Liver (tissue), 8 donors: ENCODE measurements at regions not wholly inside any gene's neighbourhood (a gene's known extent, or its start where the extent isn't known, plus 50 kb on each side); places are given as distances from the start of the nearest gene placed in this dataset.

Source experiments
- DNase-seq: peaks from one replicate; pipeline ENCODE4 v3.0.0-alpha.2; 2017; ENCODE audit warnings: low spot score
- H3K27ac ChIP-seq, 2 donors: one replicate each; pipeline ENCODE4 v1.7.0; 2013; ENCODE audit warnings: inconsistent platforms in 2 of 2, low read length in 2 of 2, control low read depth in 1 of 2, low read depth in 1 of 2, mild to moderate bottlenecking in 1 of 2
- H3K27me3 ChIP-seq, 4 donors: one replicate each; pipeline versions ENCODE4 v1.6.1 to v1.7.0; 2013; ENCODE audit warnings: low read length in 3 of 4, inconsistent platforms in 1 of 4, mild to moderate bottlenecking in 1 of 4, moderate library complexity in 1 of 4; ENCODE audit not compliant: control insufficient read depth in 4 of 4, insufficient read depth in 4 of 4
- H3K36me3 ChIP-seq, 4 donors: one replicate each; pipeline versions ENCODE4 v1.6.1 to v1.7.0; 2013; ENCODE audit warnings: low read length in 3 of 4, mild to moderate bottlenecking in 3 of 4, low read depth in 1 of 4, moderate library complexity in 1 of 4; ENCODE audit not compliant: control insufficient read depth in 4 of 4, insufficient read depth in 3 of 4
- H3K4me1 ChIP-seq, 4 donors: one replicate each; pipeline versions ENCODE4 v1.6.1 to v1.7.0; 2013; ENCODE audit warnings: low read length in 3 of 4, mild to moderate bottlenecking in 3 of 4, moderate library complexity in 1 of 4; ENCODE audit not compliant: control insufficient read depth in 4 of 4, insufficient read depth in 4 of 4
- H3K4me3 ChIP-seq, 3 donors: one replicate each; pipeline versions ENCODE4 v1.6.1 to v1.7.0; 2013; ENCODE audit warnings: low read length in 3 of 3, control low read depth in 1 of 3, low read depth in 1 of 3, mild to moderate bottlenecking in 1 of 3
- H3K9ac ChIP-seq, 2 donors: one replicate each; pipeline ENCODE4 v1.7.0; 2013; ENCODE audit warnings: low read length in 2 of 2, mild to moderate bottlenecking in 2 of 2, moderate library complexity in 2 of 2, control low read depth in 1 of 2, low read depth in 1 of 2
- H3K9me3 ChIP-seq, 4 donors: one replicate each; pipeline versions ENCODE4 v1.6.1 to v1.7.0; 2013; ENCODE audit warnings: low read length in 3 of 4; ENCODE audit not compliant: control insufficient read depth in 4 of 4
- ATF3 ChIP-seq: IDR thresholded peaks from 2 replicates; pipeline ENCODE4 v1.6.1; 2016; ENCODE audit warnings: antibody characterized with exemption
- CTCF ChIP-seq: fragments of 150-350 bp; IDR thresholded peaks from 2 replicates; pipeline ENCODE4 v1.5.1; 2017; ENCODE audit warnings: improper control_type of control experiment, low read depth, low read length; ENCODE audit not compliant: missing input control
- EGR1 ChIP-seq, 2 donors: IDR thresholded peaks; 2 replicates each; pipeline ENCODE4 v1.6.1; 2016 to 2018; ENCODE audit warnings: antibody characterized with exemption in 2 of 2, low read depth in 2 of 2
- FOXA1 ChIP-seq: IDR thresholded peaks from 2 replicates; pipeline ENCODE4 v1.6.1; 2016; ENCODE audit warnings: antibody characterized with exemption
- FOXA2 ChIP-seq: IDR thresholded peaks from 2 replicates; pipeline ENCODE4 v1.6.1; 2016; ENCODE audit warnings: antibody characterized with exemption
- GABPA ChIP-seq, 2 donors: IDR thresholded peaks in 1 of 2; conservative IDR thresholded peaks in 1 of 2; 2 replicates each; pipeline ENCODE4 v1.6.1; 2016; ENCODE audit warnings: antibody characterized with exemption in 2 of 2, mild to moderate bottlenecking in 1 of 2, moderate library complexity in 1 of 2
- HNF4A ChIP-seq, 2 donors: conservative IDR thresholded peaks; 2 replicates each; pipeline ENCODE4 v1.6.1; 2016; ENCODE audit warnings: antibody characterized with exemption in 2 of 2, mild to moderate bottlenecking in 2 of 2
- HNF4G ChIP-seq: IDR thresholded peaks from 2 replicates; pipeline ENCODE4 v1.6.1; 2016; ENCODE audit warnings: antibody characterized with exemption
- JUND ChIP-seq, 2 donors: IDR thresholded peaks; 2 replicates each; pipeline ENCODE4 v1.6.1; 2016; ENCODE audit warnings: antibody characterized with exemption in 2 of 2
- MAX ChIP-seq: IDR thresholded peaks from 2 replicates; pipeline ENCODE4 v1.6.1; 2016; ENCODE audit warnings: antibody characterized with exemption
- NR2F2 ChIP-seq: IDR thresholded peaks from 2 replicates; pipeline ENCODE4 v1.6.1; 2016; ENCODE audit warnings: antibody characterized with exemption
- RAD21 ChIP-seq, 2 donors: IDR thresholded peaks; 2 replicates each; pipeline ENCODE4 v1.6.1; 2016; ENCODE audit warnings: antibody characterized with exemption in 2 of 2, mild to moderate bottlenecking in 2 of 2
- RXRA ChIP-seq, 2 donors: IDR thresholded peaks; 2 replicates each; pipeline ENCODE4 v1.6.1; 2017 to 2018; ENCODE audit warnings: antibody characterized with exemption in 2 of 2, mild to moderate bottlenecking in 1 of 2
- SP1 ChIP-seq: IDR thresholded peaks from 2 replicates; pipeline ENCODE4 v1.6.1; 2018; ENCODE audit warnings: antibody characterized with exemption, mild to moderate bottlenecking
- TAF1 ChIP-seq: conservative IDR thresholded peaks from 2 replicates; pipeline ENCODE4 v1.6.1; 2016; ENCODE audit warnings: antibody characterized with exemption, mild to moderate bottlenecking
- YY1 ChIP-seq: IDR thresholded peaks from 2 replicates; pipeline ENCODE4 v1.6.1; 2016; ENCODE audit warnings: antibody characterized with exemption, mild to moderate bottlenecking
- ZBTB33 ChIP-seq: IDR thresholded peaks from 2 replicates; pipeline ENCODE4 v1.6.1; 2016; ENCODE audit warnings: antibody characterized with exemption
- WGBS: extraction: QIAGEN DNeasy Blood & Tissue Kit; methylation state at CpG from one replicate; pipeline ENCODE4 v1.1.7; 2013; 5-methylcytosine and 5-hydroxymethylcytosine counted together
- donor health status: healthy.
- donor health status: healthy.
- donor health status: healthy.
- donor health status: healthy.
- donor health status: healthy.

GRCh38 chr9:7510199-7510598 lies 289.4 kb downstream of the DMAC1 start:
- DNase-seq = no peak
- H3K27ac ChIP-seq = no peak overlapping the region
- H3K9me3 ChIP-seq = no peaks in the 10 kb centered on the region
- peaks cover 0 to 8% (median 0%) of the 10 kb centered on the region in 4 donors for H3K27me3 ChIP-seq
- H3K4me3 ChIP-seq = no peak overlapping the region
- H3K4me1 ChIP-seq = no peaks in the 10 kb centered on the region
- 71% methylated on average over 7 of the region's 7 CpGs for WGBS
- H3K9ac ChIP-seq = no peak overlapping the region
- no peaks in the 10 kb centered on the region for H3K36me3 ChIP-seq
- TF ChIP-seq HNF4G (no peak), NR2F2 (no peak), FOXA2 (no peak), FOXA1 (no peak), RXRA (IDR thresholded peaks at IDR 0.05) (no peak), ZBTB33 (no peak), RAD21 (IDR thresholded peaks at IDR 0.05) (no peak), SP1 (no peak)

- Histone ChIP-seq H3K4me1 (no peaks in the 10 kb centered on the region), H3K4me3 (no peak overlapping the region), H3K27ac (no peak overlapping the region), H3K9me3 (no peaks in the 10 kb centered on the region), H3K27me3 (peaks cover 0 to 8% (median 0%) of the 10 kb centered on the region in 4 donors), H3K9ac (no peak overlapping the region), H3K36me3 (no peaks in the 10 kb centered on the region)
- 74% methylated on average over 7 of the region's 7 CpGs for WGBS
- DNase-seq = no peak
- no peak for TF ChIP-seq NR2F2
- TF ChIP-seq HNF4A (conservative IDR thresholded peaks at IDR 0.05) = no peak
- no peak for TF ChIP-seq RAD21 (IDR thresholded peaks at IDR 0.05)
- no peak for TF ChIP-seq HNF4G
- no peak for TF ChIP-seq CTCF
- TF ChIP-seq FOXA1 = no peak
- no peak for TF ChIP-seq GABPA (IDR thresholded peaks at IDR 0.05 in 1 of 2, conservative IDR thresholded peaks at IDR 0.05 in 1 of 2)
- no peak for TF ChIP-seq TAF1
- TF ChIP-seq JUND (IDR thresholded peaks at IDR 0.05) = no peak
- no peak for TF ChIP-seq FOXA2
- TF ChIP-seq ZBTB33 = no peak
- TF ChIP-seq ATF3 = no peak
- TF ChIP-seq EGR1 (IDR thresholded peaks at IDR 0.05; ENCODE audit: low read depth in 2 of 2) = no peak
- no peak for TF ChIP-seq MAX
- TF ChIP-seq YY1 = no peak
These were observed 289.9 kb downstream of the DMAC1 start for GRCh38 chr9:7509576-7510145.
